Mesodermal cell (in vitro differentiated cells): ENCODE measurements at regions not wholly inside any gene's neighbourhood (a gene's known extent, or its start where the extent isn't known, plus 50 kb on each side); places are given as distances from the start of the nearest gene placed in this dataset.
A peak's percentile ranks its signal among the peaks of the same experiment; 100 is the strongest.

Experiments used
- H3K27ac ChIP-seq: 2 replicates; pipeline ENCODE4 v1.7.0; 2013; ENCODE audit warnings: mild to moderate bottlenecking, low read depth, low read length, moderate library complexity; ENCODE audit not compliant: severe bottlenecking
- H3K36me3 ChIP-seq: 2 replicates; pipeline ENCODE4 v1.7.1; 2013; ENCODE audit warnings: mild to moderate bottlenecking, low read length, moderate library complexity; ENCODE audit not compliant: control insufficient read depth, insufficient read depth
- H3K4me1 ChIP-seq: one replicate; pipeline ENCODE4 v1.7.1; 2013; ENCODE audit warnings: mild to moderate bottlenecking, low read length; ENCODE audit not compliant: insufficient read depth, control insufficient read depth, poor library complexity, severe bottlenecking
- H3K4me3 ChIP-seq: 2 replicates; pipeline ENCODE4 v1.7.0; 2013; ENCODE audit warnings: low read length, control low read depth, mild to moderate bottlenecking; ENCODE audit not compliant: insufficient read depth, poor library complexity, severe bottlenecking; ENCODE audit errors: extremely low read depth
- H3K9me3 ChIP-seq: 2 replicates; pipeline ENCODE4 v1.7.1; 2013; ENCODE audit warnings: mild to moderate bottlenecking, low read length, moderate library complexity; ENCODE audit not compliant: control insufficient read depth
- WGBS, 2 experiments: methylation state at CpG; one replicate each; pipeline ENCODE4 v1.1.5; 2013; ENCODE audit warnings: missing lambda C conversion rate in 2 of 2; ENCODE audit not compliant: insufficient coverage in 2 of 2; 5-methylcytosine and 5-hydroxymethylcytosine counted together

DNA sequence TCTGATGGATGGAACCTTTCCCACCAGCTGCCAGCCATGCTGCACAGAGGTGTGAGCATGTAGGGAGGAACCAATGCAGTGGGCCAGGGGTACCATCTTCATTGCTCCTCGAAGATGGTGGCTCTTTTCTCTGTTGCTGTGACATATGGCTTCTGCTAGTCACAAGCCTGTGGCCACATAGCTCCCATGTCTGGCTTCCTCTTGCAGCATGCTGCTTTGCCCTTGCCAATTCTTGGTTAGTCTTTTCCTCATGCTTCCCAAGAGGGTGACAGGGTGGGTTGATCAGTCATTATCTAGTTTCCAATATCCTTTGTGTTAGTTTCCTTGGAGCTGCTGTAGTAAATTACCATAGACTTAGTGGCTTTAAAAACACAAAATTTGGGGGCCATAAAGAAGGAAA lies 123.4 kb downstream of the ETS2 start:
- Histone ChIP-seq H3K9me3 (peaks cover 15% of the 10 kb centered on the region), H3K4me1 (peaks cover 30% of the 10 kb centered on the region), H3K27ac (no peak overlapping the region), H3K4me3 (no peak overlapping the region), H3K36me3 (no peaks in the 10 kb centered on the region)
- 100% methylated on average over 1 of the region's 1 CpG for WGBS, 2 experiments

DNA sequence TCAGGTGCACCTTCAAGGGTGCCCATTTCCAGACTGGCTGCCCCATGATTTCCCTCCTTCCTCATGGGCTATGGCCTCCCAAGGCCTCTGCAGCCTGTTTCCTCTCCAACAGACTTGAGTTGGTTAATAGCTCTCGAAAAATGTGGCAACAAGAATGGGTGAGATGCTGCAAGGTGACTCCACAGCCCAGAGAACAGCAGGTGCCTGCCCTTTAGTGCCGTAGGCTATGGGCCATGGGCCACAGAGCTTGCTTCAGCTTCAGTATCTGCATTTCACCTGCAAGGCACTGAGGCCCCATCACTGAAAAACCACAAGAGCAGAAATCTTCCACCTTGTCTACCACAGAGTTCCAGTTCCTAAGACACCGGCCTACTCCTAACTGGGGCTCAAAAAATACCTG lies 122.0 kb downstream of the ETS2 start:
- H3K9me3 ChIP-seq = peaks cover 15% of the 10 kb centered on the region
- no peak overlapping the region for H3K27ac ChIP-seq
- peaks cover 30% of the 10 kb centered on the region for H3K4me1 ChIP-seq
- H3K4me3 ChIP-seq = no peak overlapping the region
- 63 to 73% methylated on average over 2 of the region's 3 CpGs for WGBS, 2 experiments
- H3K36me3 ChIP-seq = no peaks in the 10 kb centered on the region

DNA sequence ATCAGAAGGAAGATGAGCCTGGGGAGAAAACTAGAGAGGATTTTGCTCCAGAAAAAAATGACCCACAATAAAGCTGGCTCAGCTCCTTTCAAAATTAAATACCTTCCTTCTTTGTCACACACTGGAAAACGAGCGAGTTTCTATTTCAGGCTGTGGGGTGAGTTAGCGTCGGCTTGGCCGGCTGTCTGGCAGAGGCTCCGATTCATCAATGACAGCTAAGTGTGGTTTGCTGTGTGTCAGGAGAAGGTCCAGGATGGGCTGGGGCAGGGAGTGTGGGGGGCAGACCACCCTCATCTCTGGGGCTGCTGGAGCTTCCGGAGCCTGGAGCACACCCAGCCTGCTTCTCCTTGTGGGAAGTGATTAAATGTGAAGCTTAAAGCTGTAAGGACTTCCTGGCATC lies 120.2 kb downstream of the ETS2 start:
- 73 to 80% methylated on average over 1 to 3 of the region's 7 CpGs for WGBS, 2 experiments
- H3K27ac ChIP-seq = peak overlapping the region; percentile 29

DNA sequence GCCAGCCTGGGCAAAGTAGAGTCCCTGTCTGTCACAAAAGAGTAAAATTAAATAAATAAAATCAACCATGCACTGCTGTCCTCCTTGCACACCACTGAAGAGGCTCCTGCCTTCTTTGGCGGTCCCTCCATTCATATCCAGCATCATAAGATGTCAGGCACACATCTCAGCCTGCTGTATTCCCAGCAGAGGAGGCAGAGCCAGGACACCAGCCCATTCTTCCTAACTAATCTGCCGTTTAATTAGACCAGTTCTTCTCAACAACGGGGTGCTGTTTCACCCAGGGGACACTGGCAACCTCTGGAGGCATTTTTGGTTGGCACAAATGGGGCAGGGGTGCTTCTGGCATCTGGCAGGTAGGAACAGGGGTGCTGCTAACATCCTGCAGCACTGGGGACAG lies 119.7 kb downstream of the ETS2 start:
- peak overlapping the region; percentile 29 for H3K27ac ChIP-seq
- H3K4me1 ChIP-seq = peaks cover 21% of the 10 kb centered on the region
- no peaks in the 10 kb centered on the region for H3K36me3 ChIP-seq
- WGBS, 2 experiments = 89 to 90% methylated on average over 2 to 3 of the region's 3 CpGs
- peaks cover 15% of the 10 kb centered on the region for H3K9me3 ChIP-seq
- no peak overlapping the region for H3K4me3 ChIP-seq

More for the DNA sequence above, 120.2 kb downstream of the ETS2 start:
- peaks cover 25% of the 10 kb centered on the region for H3K4me1 ChIP-seq
- H3K9me3 ChIP-seq = peaks cover 15% of the 10 kb centered on the region
- H3K36me3 ChIP-seq = no peaks in the 10 kb centered on the region
- no peak overlapping the region for H3K4me3 ChIP-seq

DNA sequence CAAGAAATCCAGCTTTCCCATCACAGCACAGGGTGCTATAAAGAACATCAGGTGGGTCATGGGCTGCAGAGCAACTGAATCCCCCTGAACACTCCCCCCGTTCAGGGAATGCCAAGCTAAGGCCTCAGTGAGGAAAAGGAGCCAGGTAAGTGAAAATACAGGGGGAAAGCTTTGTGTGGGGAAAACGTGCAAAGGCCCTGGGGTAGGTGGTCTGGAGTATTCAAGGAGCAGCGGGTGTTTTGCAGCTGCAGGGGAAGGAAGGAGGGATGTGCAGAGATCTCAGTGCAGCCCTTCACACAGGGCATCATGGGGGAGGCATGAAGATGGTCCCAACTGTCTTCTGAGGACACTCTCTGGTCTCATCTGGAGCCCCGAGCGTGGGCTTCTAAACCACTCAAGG lies 119.2 kb downstream of the ETS2 start:
- Histone ChIP-seq H3K27ac (no peak overlapping the region), H3K4me1 (peaks cover 16% of the 10 kb centered on the region), H3K4me3 (no peak overlapping the region), H3K9me3 (peaks cover 10% of the 10 kb centered on the region), H3K36me3 (no peaks in the 10 kb centered on the region)
- WGBS, 2 experiments = 95% methylated on average over 4 of the region's 5 CpGs

- Histone ChIP-seq H3K9me3 (no peaks in the 10 kb centered on the region), H3K4me1 (peaks cover 22% of the 10 kb centered on the region), H3K36me3 (no peaks in the 10 kb centered on the region), H3K4me3 (no peak overlapping the region), H3K27ac (no peak overlapping the region)
- WGBS, 2 experiments = 86 to 95% methylated on average over 3 to 4 of the region's 4 CpGs
These were observed 117.7 kb downstream of the ETS2 start for GRCh38 chr21:38923429-38923828.

DNA sequence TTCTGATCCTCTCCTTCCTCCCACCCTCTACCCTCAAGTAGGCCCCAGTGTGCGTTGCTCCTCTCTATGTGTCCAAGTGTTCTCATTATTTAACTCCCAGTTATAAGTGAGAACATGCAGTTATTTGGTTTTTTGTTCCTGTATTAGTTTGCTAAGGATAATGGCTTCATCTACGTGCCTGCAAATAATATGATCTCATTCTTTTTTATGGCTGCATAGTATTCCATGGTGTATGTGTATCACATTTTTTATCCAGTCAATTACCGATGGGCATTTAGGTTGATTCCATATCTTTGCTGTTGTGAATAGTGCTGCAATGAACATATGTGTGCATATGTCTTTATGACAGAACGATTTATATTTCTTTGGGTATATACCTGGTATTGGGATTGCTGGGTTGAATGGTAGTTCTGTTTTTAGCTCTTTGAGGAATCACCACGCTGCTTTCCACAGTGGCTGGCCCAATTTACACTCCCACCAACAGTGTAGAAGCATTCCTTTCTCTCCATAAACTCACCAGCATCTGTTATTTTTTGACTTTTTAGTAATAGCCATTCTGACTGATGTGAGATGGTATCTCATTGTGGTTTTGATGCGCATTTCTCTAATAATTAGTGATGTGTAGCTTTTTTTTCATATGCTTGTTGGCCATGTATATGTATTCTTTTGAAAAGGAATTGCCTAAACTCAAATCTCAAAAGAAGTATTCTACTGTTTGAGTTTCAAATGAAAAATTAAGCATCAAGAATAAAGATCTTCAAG lies 116.9 kb downstream of the ETS2 start:
- Histone ChIP-seq H3K27ac (no peak overlapping the region), H3K4me1 (peaks cover 22% of the 10 kb centered on the region)
- WGBS, 2 experiments = 95 to 100% methylated on average over 1 to 3 of the region's 6 CpGs

GRCh38 chr21:38921511-38922251 lies 116.0 kb downstream of the ETS2 start:
- no peak overlapping the region for H3K4me3 ChIP-seq
- H3K27ac ChIP-seq = no peak overlapping the region
- no peaks in the 10 kb centered on the region for H3K9me3 ChIP-seq
- H3K36me3 ChIP-seq = no peaks in the 10 kb centered on the region
- 80 to 95% methylated on average over 5 to 6 of the region's 7 CpGs for WGBS, 2 experiments
- H3K4me1 ChIP-seq = peaks cover 21% of the 10 kb centered on the region

More for the DNA sequence above, 116.9 kb downstream of the ETS2 start:
- no peaks in the 10 kb centered on the region for H3K9me3 ChIP-seq
- no peak overlapping the region for H3K4me3 ChIP-seq
- H3K36me3 ChIP-seq = no peaks in the 10 kb centered on the region

- H3K36me3 ChIP-seq = no peaks in the 10 kb centered on the region
- 70 to 85% methylated on average over 4 to 7 of the region's 8 CpGs for WGBS, 2 experiments
- no peaks in the 10 kb centered on the region for H3K9me3 ChIP-seq
- peaks cover 12% of the 10 kb centered on the region for H3K4me1 ChIP-seq
- no peak overlapping the region for H3K4me3 ChIP-seq
- H3K27ac ChIP-seq = no peak overlapping the region
These were observed 115.1 kb downstream of the ETS2 start for GRCh38 chr21:38920631-38921398.

GRCh38 chr21:38918607-38919346 lies 113.0 kb downstream of the ETS2 start:
- H3K27ac ChIP-seq = no peak overlapping the region
- WGBS, 2 experiments = 73 to 98% methylated on average over 2 to 5 of the region's 5 CpGs
- peaks cover 9% of the 10 kb centered on the region for H3K4me1 ChIP-seq
- H3K36me3 ChIP-seq = no peaks in the 10 kb centered on the region
- H3K9me3 ChIP-seq = no peaks in the 10 kb centered on the region
- H3K4me3 ChIP-seq = no peak overlapping the region
